Peyer's patch (tissue), 4 donors: ENCODE measurements at regions not wholly inside any gene's neighbourhood (a gene's known extent, or its start where the extent isn't known, plus 50 kb on each side); places are given as distances from the start of the nearest gene placed in this dataset.

Source experiments
- DNase-seq, 3 donors: peaks; one replicate each; pipeline ENCODE4 v3.0.0-alpha.2; 2017 to 2019
- H3K27ac ChIP-seq, 4 donors: fragments of 200-600 bp; sonication (generic); one replicate each; pipeline ENCODE4 v1.5.1; 2016 to 2019
- H3K27me3 ChIP-seq, 2 donors: fragments of 200-600 bp; sonication (generic); one replicate each; pipeline ENCODE4 v1.5.1; 2019
- H3K36me3 ChIP-seq, 3 donors: fragments of 200-600 bp; sonication (generic); one replicate each; pipeline ENCODE4 v1.5.1; 2016 to 2019
- H3K4me1 ChIP-seq, 4 donors: fragments of 200-600 bp; sonication (generic); one replicate each; pipeline ENCODE4 v1.5.1; 2016 to 2019
- H3K4me3 ChIP-seq, 4 donors: fragments of 200-600 bp; sonication (generic); 1 replicate in 3 of 4; 2 replicates in 1 of 4; pipeline ENCODE4 v1.5.1; 2016 to 2019; ENCODE audit warnings: mild to moderate bottlenecking in 1 of 4
- H3K9me3 ChIP-seq, 4 donors: fragments of 200-600 bp; sonication (generic); one replicate each; pipeline ENCODE4 v1.5.1; 2016 to 2019; ENCODE audit warnings: mild to moderate bottlenecking in 1 of 4
- CTCF ChIP-seq, 6 experiments: fragments of 450-650 bp in 4 of 6; fragments of 200-600 bp in 2 of 6; sonication (generic) in 1 of 6; IDR thresholded peaks; one replicate each; pipeline ENCODE4 v1.5.1; 2017 to 2019; ENCODE audit warnings: antibody characterized with exemption in 6 of 6, mild to moderate bottlenecking in 3 of 6, moderate library complexity in 1 of 6
- POLR2A ChIP-seq, 2 donors: fragments of 450-650 bp; IDR thresholded peaks; one replicate each; pipeline ENCODE4 v1.5.1; 2017; ENCODE audit warnings: antibody characterized with exemption in 2 of 2, mild to moderate bottlenecking in 2 of 2, moderate library complexity in 2 of 2

- Histone ChIP-seq H3K4me3 (no peak overlapping the region), H3K36me3 (no peaks in the 10 kb centered on the region), H3K4me1 (no peaks in the 10 kb centered on the region), H3K27ac (no peak overlapping the region), H3K9me3 (no peaks in the 10 kb centered on the region), H3K27me3 (no peaks in the 10 kb centered on the region)
- TF ChIP-seq CTCF (IDR thresholded peaks at IDR 0.05) (no peak), POLR2A (IDR thresholded peaks at IDR 0.05) (no peak)
- DNase-seq, result no peak
Observed at GRCh38 chr14:35938770-35939169, 112.6 kb downstream of the BRMS1L start.

- no peaks in the 10 kb centered on the region for H3K36me3 ChIP-seq
- H3K9me3 ChIP-seq, result no peaks in the 10 kb centered on the region
- DNase-seq, result no peak
- no peaks in the 10 kb centered on the region for H3K4me1 ChIP-seq
- TF ChIP-seq POLR2A (IDR thresholded peaks at IDR 0.05) (no peak), CTCF (IDR thresholded peaks at IDR 0.05) (no peak)
- H3K27ac ChIP-seq, result no peak overlapping the region
- no peak overlapping the region for H3K4me3 ChIP-seq
- H3K27me3 ChIP-seq, result no peaks in the 10 kb centered on the region
Observed at GRCh38 chr14:35934499-35934898, 108.4 kb downstream of the BRMS1L start.

GRCh38 chr14:35932659-35933159, 106.6 kb downstream of the BRMS1L start:
- TF ChIP-seq CTCF (IDR thresholded peaks at IDR 0.05) (no peak), POLR2A (IDR thresholded peaks at IDR 0.05) (no peak)
- DNase-seq, result no peak
- H3K27me3 ChIP-seq, result no peaks in the 10 kb centered on the region
- no peaks in the 10 kb centered on the region for H3K4me1 ChIP-seq
- H3K9me3 ChIP-seq, result no peaks in the 10 kb centered on the region
- no peak overlapping the region for H3K27ac ChIP-seq
- peak overlapping the region in 1 of 4 donors; percentile 10 for H3K4me3 ChIP-seq
- H3K36me3 ChIP-seq, result no peaks in the 10 kb centered on the region

GRCh38 chr14:35932136-35932535, 106.0 kb downstream of the BRMS1L start:
- no peak overlapping the region for H3K27ac ChIP-seq
- H3K9me3 ChIP-seq, result no peaks in the 10 kb centered on the region
- no peak for TF ChIP-seq CTCF (IDR thresholded peaks at IDR 0.05)
- no peak for TF ChIP-seq POLR2A (IDR thresholded peaks at IDR 0.05)
- no peaks in the 10 kb centered on the region for H3K36me3 ChIP-seq
- no peak for DNase-seq
- H3K4me1 ChIP-seq, result no peaks in the 10 kb centered on the region
- no peak overlapping the region for H3K4me3 ChIP-seq
- H3K27me3 ChIP-seq, result no peaks in the 10 kb centered on the region

GRCh38 chr14:35931346-35931745, 105.2 kb downstream of the BRMS1L start:
- Histone ChIP-seq H3K27me3 (no peaks in the 10 kb centered on the region), H3K9me3 (no peaks in the 10 kb centered on the region), H3K27ac (no peak overlapping the region), H3K4me1 (no peaks in the 10 kb centered on the region), H3K36me3 (no peaks in the 10 kb centered on the region), H3K4me3 (no peak overlapping the region)
- DNase-seq, result no peak
- TF ChIP-seq CTCF (IDR thresholded peaks at IDR 0.05) (no peak), POLR2A (IDR thresholded peaks at IDR 0.05) (no peak)

GRCh38 chr14:35929186-35929585, 103.0 kb downstream of the BRMS1L start:
- Histone ChIP-seq H3K4me1 (no peaks in the 10 kb centered on the region), H3K36me3 (no peaks in the 10 kb centered on the region), H3K27ac (no peak overlapping the region), H3K9me3 (no peaks in the 10 kb centered on the region), H3K4me3 (no peak overlapping the region), H3K27me3 (no peaks in the 10 kb centered on the region)
- DNase-seq, result no peak
- TF ChIP-seq CTCF (IDR thresholded peaks at IDR 0.05) (no peak), POLR2A (IDR thresholded peaks at IDR 0.05) (no peak)
